ENCODE measurements at regions not wholly inside any gene's neighbourhood (a gene's known extent, or its start where the extent isn't known, plus 50 kb on each side); places are given as distances from the start of the nearest gene placed in this dataset.

DNA sequence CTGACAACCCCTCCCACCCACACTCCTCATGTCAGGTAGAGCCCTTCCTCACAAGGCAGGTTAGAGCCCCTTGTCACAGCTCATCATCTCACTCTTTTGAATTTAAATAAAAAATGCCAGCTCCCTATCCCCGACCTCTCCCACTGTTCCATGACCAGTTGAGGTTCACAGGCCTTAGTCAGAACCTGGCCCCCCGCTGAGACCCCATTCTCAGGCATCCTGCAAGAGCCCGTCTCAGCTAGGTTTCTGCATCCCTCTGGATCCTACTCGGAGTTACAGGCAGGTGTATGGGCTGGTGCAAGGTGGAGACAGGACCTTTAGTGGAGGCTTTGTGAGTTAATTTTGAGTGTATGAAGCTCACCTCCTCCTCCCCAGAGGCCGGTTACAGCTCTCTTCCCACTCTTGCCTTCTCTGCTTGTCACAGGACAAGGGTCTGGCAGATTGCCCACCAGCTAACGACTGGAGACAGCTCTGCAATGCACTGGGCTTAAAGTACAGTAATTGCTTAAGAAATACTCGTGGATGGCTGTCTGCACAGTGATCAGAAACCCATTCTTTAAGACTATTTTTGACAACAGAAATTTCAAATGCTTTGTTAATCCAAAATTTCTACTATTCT, 394.9 kb upstream of the DPP6 start:
- TF ChIP-seq, protein P1, sequence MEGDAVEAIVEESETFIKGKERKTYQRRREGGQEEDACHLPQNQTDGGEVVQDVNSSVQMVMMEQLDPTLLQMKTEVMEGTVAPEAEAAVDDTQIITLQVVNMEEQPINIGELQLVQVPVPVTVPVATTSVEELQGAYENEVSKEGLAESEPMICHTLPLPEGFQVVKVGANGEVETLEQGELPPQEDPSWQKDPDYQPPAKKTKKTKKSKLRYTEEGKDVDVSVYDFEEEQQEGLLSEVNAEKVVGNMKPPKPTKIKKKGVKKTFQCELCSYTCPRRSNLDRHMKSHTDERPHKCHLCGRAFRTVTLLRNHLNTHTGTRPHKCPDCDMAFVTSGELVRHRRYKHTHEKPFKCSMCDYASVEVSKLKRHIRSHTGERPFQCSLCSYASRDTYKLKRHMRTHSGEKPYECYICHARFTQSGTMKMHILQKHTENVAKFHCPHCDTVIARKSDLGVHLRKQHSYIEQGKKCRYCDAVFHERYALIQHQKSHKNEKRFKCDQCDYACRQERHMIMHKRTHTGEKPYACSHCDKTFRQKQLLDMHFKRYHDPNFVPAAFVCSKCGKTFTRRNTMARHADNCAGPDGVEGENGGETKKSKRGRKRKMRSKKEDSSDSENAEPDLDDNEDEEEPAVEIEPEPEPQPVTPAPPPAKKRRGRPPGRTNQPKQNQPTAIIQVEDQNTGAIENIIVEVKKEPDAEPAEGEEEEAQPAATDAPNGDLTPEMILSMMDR (IDR thresholded peaks at IDR 0.05; ENCODE audit: low read depth, low read length): no peak
- TF ChIP-seq EZH2phosphoT487 (IDR thresholded peaks at IDR 0.05; ENCODE audit: low read depth): no peak
